ENCODE measurements at regions not wholly inside any gene's neighbourhood (a gene's known extent, or its start where the extent isn't known, plus 50 kb on each side); places are given as distances from the start of the nearest gene placed in this dataset.

GRCh38 chr2:228283491-228284171 is 102.1 kb upstream of the SPHKAP start:
- Histone ChIP-seq H3K4me3 (ENCODE audit: insufficient read depth, low read length, poor library complexity, severe bottlenecking) (no peak overlapping the region), H3K9me3 (ENCODE audit: insufficient read depth, low read length) (no peaks in the 10 kb centered on the region), H2AFZ (ENCODE audit: low read depth, low read length, severe bottlenecking) (no peak overlapping the region), H3K36me3 (ENCODE audit: low read length) (no peaks in the 10 kb centered on the region), H3K9ac (ENCODE audit: low read length) (no peak overlapping the region), H3K27ac (ENCODE audit: low read depth, low read length) (no peak overlapping the region), H3K79me2 (ENCODE audit: insufficient read depth, low read length) (no peaks in the 10 kb centered on the region), H4K20me1 (ENCODE audit: low read depth, low read length) (no peaks in the 10 kb centered on the region), H3K4me2 (ENCODE audit: low read depth, low read length, poor library complexity, severe bottlenecking) (no peak overlapping the region), H3K9me2 (replicated peaks; ENCODE audit: insufficient read depth, low read length) (no peaks in the 10 kb centered on the region), H3F3A (ENCODE audit: insufficient read depth) (no peaks in the 10 kb centered on the region), H3K27me3 (ENCODE audit: low read length) (no peaks in the 10 kb centered on the region)
- no peak for TF ChIP-seq CTCF (IDR thresholded peaks at IDR 0.05; ENCODE audit: insufficient read depth, low read length, poor library complexity, severe bottlenecking)
- no peak for TF ChIP-seq EZH2phosphoT487 (conservative IDR thresholded peaks at IDR 0.05; ENCODE audit: low read length)

DNA sequence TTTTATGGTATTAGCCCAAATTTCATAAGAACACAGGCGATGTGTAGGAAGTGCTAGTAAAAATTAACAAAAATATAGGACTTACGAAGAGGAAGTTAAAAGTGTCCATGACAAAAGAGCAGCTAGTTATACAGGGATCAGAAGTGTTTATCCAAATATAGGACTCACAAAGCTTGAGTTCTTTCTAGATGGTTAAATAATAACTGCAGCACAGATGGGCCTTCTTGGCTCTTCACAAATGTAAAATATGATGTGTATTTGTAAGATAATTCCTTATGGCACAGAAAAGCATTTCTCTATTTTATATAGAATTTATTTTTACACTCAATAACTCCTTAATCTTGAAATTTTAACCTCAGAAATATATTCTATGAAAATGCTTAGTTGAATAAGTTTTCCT is 100.9 kb upstream of the SPHKAP start:
- no peak overlapping the region for H3K4me3 ChIP-seq (ENCODE audit: insufficient read depth, low read length, poor library complexity, severe bottlenecking)
- no peak overlapping the region for H3K4me2 ChIP-seq (ENCODE audit: low read depth, low read length, poor library complexity, severe bottlenecking)
- H3K79me2 ChIP-seq (ENCODE audit: insufficient read depth, low read length): no peaks in the 10 kb centered on the region
- TF ChIP-seq EZH2phosphoT487 (conservative IDR thresholded peaks at IDR 0.05; ENCODE audit: low read length) (no peak), CTCF (IDR thresholded peaks at IDR 0.05; ENCODE audit: insufficient read depth, low read length, poor library complexity, severe bottlenecking) (no peak)
- H3F3A ChIP-seq (ENCODE audit: insufficient read depth): no peaks in the 10 kb centered on the region
- no peaks in the 10 kb centered on the region for H3K36me3 ChIP-seq (ENCODE audit: low read length)
- no peaks in the 10 kb centered on the region for H3K9me3 ChIP-seq (ENCODE audit: insufficient read depth, low read length)
- H3K9ac ChIP-seq (ENCODE audit: low read length): no peak overlapping the region
- H3K27ac ChIP-seq (ENCODE audit: low read depth, low read length): no peak overlapping the region
- H4K20me1 ChIP-seq (ENCODE audit: low read depth, low read length): no peaks in the 10 kb centered on the region
- H2AFZ ChIP-seq (ENCODE audit: low read depth, low read length, severe bottlenecking): no peak overlapping the region
- H3K9me2 ChIP-seq (replicated peaks; ENCODE audit: insufficient read depth, low read length): no peaks in the 10 kb centered on the region
- no peaks in the 10 kb centered on the region for H3K27me3 ChIP-seq (ENCODE audit: low read length)

DNA sequence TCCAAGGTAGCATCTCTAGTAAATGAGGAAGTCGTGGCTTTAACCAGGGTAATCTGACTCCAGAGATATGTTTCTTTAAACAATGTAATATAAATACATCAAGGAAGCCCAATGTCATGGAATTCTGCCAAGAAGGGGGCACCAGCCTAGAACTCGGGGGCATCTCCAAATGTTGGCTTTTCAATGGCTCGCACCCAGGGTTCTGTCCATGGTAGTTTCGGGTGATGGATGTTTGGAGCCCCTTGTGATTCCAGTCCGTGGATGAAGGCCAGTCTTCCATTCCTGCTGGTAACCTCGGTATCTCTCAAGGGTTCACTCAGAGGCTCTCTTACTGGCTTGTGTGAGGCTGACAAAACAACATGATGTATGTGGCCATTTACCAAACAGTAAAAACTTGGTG is 91.7 kb upstream of the SPHKAP start:
- Histone ChIP-seq H3K9me2 (replicated peaks; ENCODE audit: insufficient read depth, low read length) (no peaks in the 10 kb centered on the region), H3K27me3 (ENCODE audit: low read length) (no peaks in the 10 kb centered on the region), H3F3A (ENCODE audit: insufficient read depth) (no peaks in the 10 kb centered on the region), H3K27ac (ENCODE audit: low read depth, low read length) (no peak overlapping the region), H3K4me3 (ENCODE audit: insufficient read depth, low read length, poor library complexity, severe bottlenecking) (no peak overlapping the region), H3K79me2 (ENCODE audit: insufficient read depth, low read length) (no peaks in the 10 kb centered on the region), H2AFZ (ENCODE audit: low read depth, low read length, severe bottlenecking) (no peak overlapping the region), H3K9me3 (ENCODE audit: insufficient read depth, low read length) (no peaks in the 10 kb centered on the region), H3K4me2 (ENCODE audit: low read depth, low read length, poor library complexity, severe bottlenecking) (no peak overlapping the region), H3K36me3 (ENCODE audit: low read length) (no peaks in the 10 kb centered on the region), H4K20me1 (ENCODE audit: low read depth, low read length) (no peaks in the 10 kb centered on the region; the same call in 1 of the 2 replicates), H3K9ac (ENCODE audit: low read length) (no peak overlapping the region)
- TF ChIP-seq CTCF (IDR thresholded peaks at IDR 0.05; ENCODE audit: insufficient read depth, low read length, poor library complexity, severe bottlenecking): no peak
- TF ChIP-seq EZH2phosphoT487 (conservative IDR thresholded peaks at IDR 0.05; ENCODE audit: low read length): no peak
